ENCODE measurements at regions not wholly inside any gene's neighbourhood (a gene's known extent, or its start where the extent isn't known, plus 50 kb on each side); places are given as distances from the start of the nearest gene placed in this dataset.

DNA sequence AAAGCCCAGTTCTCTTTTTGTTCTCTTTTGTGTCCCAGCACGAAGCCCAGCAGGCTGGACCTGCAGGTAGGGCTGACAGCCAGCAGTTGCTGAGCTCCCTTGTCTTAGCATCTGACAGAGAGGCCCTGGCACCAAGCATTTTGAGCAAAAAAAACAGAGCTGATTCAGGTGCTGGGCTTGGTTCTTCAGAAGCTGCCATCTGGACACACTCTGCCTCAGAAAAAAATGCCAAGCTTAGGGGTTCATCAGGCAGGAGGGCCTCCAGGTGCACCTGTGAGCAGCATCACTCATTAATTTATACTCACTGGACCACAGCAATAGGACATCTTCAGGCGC is 167.1 kb upstream of the PLD5 start:
- no peak for TF ChIP-seq HBP1 (CRISPR knock-in tag; IDR thresholded peaks at IDR 0.05; ENCODE audit: low read depth)
- no peak for TF ChIP-seq MAX (IDR thresholded peaks at IDR 0.05)
